RWPE1 (cell line): ENCODE measurements at regions not wholly inside any gene's neighbourhood (a gene's known extent, or its start where the extent isn't known, plus 50 kb on each side); places are given as distances from the start of the nearest gene placed in this dataset.
"Not testable (repeated sequence)": the region's sequence is repeated elsewhere in the genome, so short reads cannot be mapped to it uniquely, and the experiment has no call there.

Source experiments
- CTCF ChIA-PET: fragments of 350-600 bp; sonication (Branson Sonifier 250); formaldehyde crosslinking; extraction: SDS; loops from one replicate; lab custom pipeline; 2021; lab: Yijun Ruan, JAX
- POLR2A ChIA-PET: fragments of 400-600 bp; formaldehyde crosslinking; extraction: SDS; loops from one replicate; lab custom pipeline; 2020; ENCODE audit warnings: antibody characterized with exemption; ENCODE audit not compliant: low non-redundant PET; lab: Yijun Ruan, JAX
- DNase-seq: peaks from one replicate; pipeline ENCODE4 v3.0.0; 2012; ENCODE audit warnings: low spot score
- H3K27ac ChIP-seq: fragments of 450-650 bp; 2 replicates; pipeline ENCODE4 v1.5.1; 2017
- CTCF ChIP-seq: fragments of 450-650 bp; conservative IDR thresholded peaks from 2 replicates; pipeline ENCODE4 v1.5.1; 2017; ENCODE audit warnings: low read depth, mild to moderate bottlenecking

DNA sequence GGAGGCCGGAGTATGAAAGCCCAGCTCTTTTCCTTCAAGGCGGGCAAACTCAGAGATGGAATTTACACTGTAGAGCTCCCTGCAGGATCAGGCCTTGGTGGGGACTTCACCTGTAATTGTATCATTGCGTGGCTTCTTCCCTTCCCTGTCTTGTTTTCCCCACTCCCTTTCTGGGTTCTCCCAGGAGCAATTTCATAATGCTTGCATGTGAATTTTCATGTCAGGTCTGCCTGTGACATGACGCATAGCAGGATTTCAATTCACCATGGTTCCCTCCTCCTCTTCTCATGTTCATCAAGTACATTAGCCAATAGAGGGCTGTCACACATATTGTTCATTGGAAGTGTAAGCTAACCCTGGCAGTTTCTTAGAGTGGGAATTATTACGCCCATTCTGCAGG, 197.7 kb downstream of the RPS24 start:
- no peak for TF ChIP-seq CTCF
- POLR2A ChIA-PET: no interaction called here
- CTCF ChIA-PET: interaction anchor here (0.7 to 1.2 kb wide), 2 partner anchors 10 to 329 kb away, joined by 3 to 5 read pairs; no protein-coding TSS in a partner anchor
- H3K27ac ChIP-seq: no peak overlapping the region
- DNase-seq: no peak

DNA sequence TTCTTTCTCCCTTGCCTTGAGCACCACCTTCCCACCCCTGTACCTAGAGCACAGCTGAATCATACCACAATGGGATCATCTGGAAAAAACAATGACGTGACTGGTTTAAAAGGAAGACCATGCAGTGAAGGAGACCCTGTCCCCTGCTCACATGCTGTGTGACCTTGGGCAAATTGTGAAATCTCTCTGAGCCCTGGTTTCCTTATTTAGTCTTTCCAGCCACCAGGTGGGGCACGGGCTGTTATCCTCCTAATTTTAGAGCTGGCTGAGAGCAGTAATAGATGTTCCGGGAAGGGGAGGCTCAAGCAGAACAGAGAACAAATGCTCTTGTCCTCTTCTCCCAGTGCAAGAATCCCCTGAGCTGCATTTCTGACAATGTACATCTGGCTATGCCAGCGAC, 198.3 kb downstream of the RPS24 start:
- ChIA-PET POLR2A (no interaction called here), CTCF (interaction anchor here (0.6 to 1.2 kb wide), 7 partner anchors 9 to 469 kb away, joined by 3 to 5 read pairs (median 3); no protein-coding TSS in a partner anchor)
- no peak overlapping the region for H3K27ac ChIP-seq
- DNase-seq: no peak
- no peak for TF ChIP-seq CTCF

DNA sequence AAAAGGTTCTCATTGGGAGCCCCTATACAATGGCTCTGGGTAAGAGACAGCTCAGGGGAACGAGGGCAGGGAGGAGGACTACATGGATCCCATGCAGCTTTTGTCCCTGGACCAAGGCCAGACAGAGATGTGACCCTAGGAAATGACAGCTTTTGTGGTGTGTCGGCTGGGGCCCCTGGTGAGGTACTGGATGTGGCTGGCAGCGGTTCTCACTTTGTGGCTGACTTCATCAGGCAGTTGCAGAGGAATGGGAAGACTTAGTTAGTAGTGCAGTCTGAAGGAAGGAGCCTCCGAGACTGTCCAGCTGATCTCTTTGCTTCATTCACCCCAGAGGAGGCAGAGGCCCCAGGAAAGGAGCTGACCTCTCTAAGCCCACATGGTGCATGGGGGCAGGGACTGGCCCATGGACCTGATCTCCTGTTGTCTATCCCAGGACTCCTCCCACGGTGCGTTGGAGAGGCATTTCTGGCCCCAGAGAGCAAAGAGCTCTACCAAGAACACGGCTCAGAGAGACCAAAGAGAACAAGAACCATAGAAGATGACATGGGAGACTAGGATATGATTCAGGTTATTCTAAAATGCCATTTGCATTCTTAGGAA, 202.9 kb downstream of the RPS24 start:
- no peak for TF ChIP-seq CTCF
- DNase-seq: no peak
- no peak overlapping the region for H3K27ac ChIP-seq
- ChIA-PET CTCF (interaction anchor here (0.6 to 0.7 kb wide), 3 partner anchors 14 to 966 kb away, joined by 3 to 4 read pairs (median 4); no protein-coding TSS in a partner anchor), POLR2A (interaction anchor here (0.7 kb wide), 1 partner anchor 463 kb away, joined by 4 read pairs; no protein-coding TSS in a partner anchor)

- CTCF ChIA-PET, DNase-seq, H3K27ac ChIP-seq: not testable (repeated sequence)
- POLR2A ChIA-PET: interaction anchor here (0.7 kb wide), 1 partner anchor 167 kb away, joined by 3 read pairs; no protein-coding TSS in a partner anchor
Measured at GRCh38 chr10:78237951-78238350, 204.3 kb downstream of the RPS24 start.

- TF ChIP-seq CTCF: no peak
- DNase-seq: no peak
- ChIA-PET CTCF (no interaction called here), POLR2A (no interaction called here)
- no peak overlapping the region for H3K27ac ChIP-seq
Measured at GRCh38 chr10:78247266-78247665, 213.6 kb downstream of the RPS24 start.

- TF ChIP-seq CTCF: no peak
- POLR2A ChIA-PET: no interaction called here
- DNase-seq: no peak
- no peak overlapping the region for H3K27ac ChIP-seq
- CTCF ChIA-PET: no interaction called here
Measured at GRCh38 chr10:78247821-78248220, 214.2 kb downstream of the RPS24 start.
